HCT116 (cell line): ENCODE measurements at regions not wholly inside any gene's neighbourhood (a gene's known extent, or its start where the extent isn't known, plus 50 kb on each side); places are given as distances from the start of the nearest gene placed in this dataset.

Experiments
- ATAC-seq: fragments of 200-7000 bp; cut with Tn5 transposase; 2 replicates; pipeline ENCODE4 v1.9.1; 2020; ENCODE audit warnings: mild to moderate bottlenecking, moderate library complexity
- BruUV-seq: library from RNA; stranded (reverse); fragments of 400-500 nt; replicated peaks from 2 replicates; lab custom pipeline; 2021; lab: Mats Ljungman, UMichigan
- CTCF ChIA-PET: fragments of 300-600 bp; sonication (Branson Sonifier 250); formaldehyde crosslinking; loops from one replicate; lab custom pipeline; 2021; ENCODE audit warnings: antibody characterized with exemption; lab: Charles Lee
- POLR2A ChIA-PET: fragments of 300-600, 350-600 bp; sonication (Branson Sonifier 250); formaldehyde crosslinking; loops from one replicate; lab custom pipeline; 2021; ENCODE audit warnings: antibody characterized with exemption; lab: Charles Lee
- RAD21 ChIA-PET, 2 experiments: fragments of 300-600 bp; sonication (Branson Sonifier 250); formaldehyde crosslinking; loops; one replicate each; lab custom pipeline; 2023; ENCODE audit warnings: low total read pairs in 2 of 2; ENCODE audit not compliant: uncharacterized antibody in 2 of 2, unreplicated experiment in 2 of 2, low non-redundant PET in 1 of 2; lab: Charles Lee
- DNase-seq: peaks from one replicate; pipeline ENCODE4 v3.0.0-alpha.2; 2010; ENCODE audit warnings: low read depth, low spot score
- H2AFZ ChIP-seq: fragments of 200-600 bp; shearing (Covaris generic), sonication (generic); 2 replicates; pipeline ENCODE4 v1.6.1; 2017; ENCODE audit warnings: low read depth, mixed run types, mixed read lengths, antibody characterized with exemption, low read length; ENCODE audit not compliant: poor library complexity, severe bottlenecking
- H3K27ac ChIP-seq: 2 replicates; pipeline ENCODE4 v1.5.1; 2012; ENCODE audit warnings: low read depth, low read length
- H3K27me3 ChIP-seq: fragments of 200-600 bp; sonication (generic); 2 replicates; pipeline ENCODE4 v1.6.1; 2016; ENCODE audit warnings: mixed run types, low read length, mixed read lengths; ENCODE audit not compliant: insufficient read depth
- H3K36me3 ChIP-seq, 2 experiments: fragments of 200-500 bp in 1 of 2; fragments of 200-600 bp in 1 of 2; sonication (Bioruptor generic) in 1 of 2; sonication (generic) in 1 of 2; 2 replicates each; pipeline versions ENCODE4 v1.5.1 to v1.6.1; 2014 to 2016; ENCODE audit warnings: low read length in 2 of 2, inconsistent platforms in 1 of 2, mixed read lengths in 1 of 2, mixed run types in 1 of 2; ENCODE audit not compliant: insufficient read depth in 2 of 2, control insufficient read depth in 1 of 2
- H3K4me1 ChIP-seq, 2 experiments: fragments of 200-600 bp in 1 of 2; sonication (generic) in 1 of 2; 2 replicates each; pipeline versions ENCODE4 v1.5.1 to v1.6.1; 2012 to 2017; ENCODE audit warnings: low read length in 2 of 2, inconsistent platforms in 1 of 2, mild to moderate bottlenecking in 1 of 2, mixed read lengths in 1 of 2, mixed run types in 1 of 2, moderate library complexity in 1 of 2; ENCODE audit not compliant: insufficient read depth in 2 of 2, control insufficient read depth in 1 of 2
- H3K4me2 ChIP-seq: fragments of 200-600 bp; sonication (generic); 2 replicates; pipeline ENCODE4 v1.6.1; 2017; ENCODE audit warnings: mixed run types, low read length, mixed read lengths
- H3K4me3 ChIP-seq, 2 experiments: fragments of 200-600 bp in 1 of 2; sonication (generic) in 1 of 2; replicated peaks in 1 of 2; 2 replicates each; pipeline ENCODE4 v1.5.1; 2011 to 2016; ENCODE audit warnings: low read length in 2 of 2, control low read depth in 1 of 2, low read depth in 1 of 2, mild to moderate bottlenecking in 1 of 2, mixed read lengths in 1 of 2, mixed run types in 1 of 2
- H3K79me2 ChIP-seq: fragments of 200-600 bp; sonication (generic); 2 replicates; pipeline ENCODE4 v1.6.1; 2017; ENCODE audit warnings: mild to moderate bottlenecking, mixed run types, low read length, moderate library complexity, mixed read lengths; ENCODE audit not compliant: insufficient read depth
- H3K9ac ChIP-seq: fragments of 200-600 bp; sonication (generic); 2 replicates; pipeline ENCODE4 v1.6.1; 2016; ENCODE audit warnings: low read length, mixed read lengths
- H3K9me2 ChIP-seq: fragments of 200-600 bp; sonication (generic), shearing (Covaris generic); 2 replicates; pipeline ENCODE4 v1.6.1; 2017; ENCODE audit warnings: mixed run types, mild to moderate bottlenecking, moderate library complexity; ENCODE audit not compliant: insufficient read depth
- H3K9me3 ChIP-seq, 2 experiments: fragments of 200-500 bp in 1 of 2; fragments of 200-600 bp in 1 of 2; sonication (Bioruptor generic) in 1 of 2; sonication (generic) in 1 of 2; 2 replicates each; pipeline ENCODE4 v1.6.1; 2014 to 2017; ENCODE audit warnings: low read length in 2 of 2, mixed read lengths in 2 of 2, inconsistent platforms in 1 of 2, low read depth in 1 of 2, mild to moderate bottlenecking in 1 of 2, mixed run types in 1 of 2, moderate library complexity in 1 of 2; ENCODE audit not compliant: control insufficient read depth in 1 of 2, insufficient read depth in 1 of 2
- H4K20me1 ChIP-seq: fragments of 200-600 bp; sonication (generic), shearing (Covaris generic); 2 replicates; pipeline ENCODE4 v1.6.1; 2017; ENCODE audit warnings: mixed run types, mild to moderate bottlenecking, moderate library complexity; ENCODE audit not compliant: insufficient read depth
- ATF3 ChIP-seq: IDR thresholded peaks from 2 replicates; pipeline ENCODE4 v1.6.1; 2012
- CBX3 ChIP-seq: IDR thresholded peaks from 2 replicates; pipeline ENCODE4 v1.6.1; 2012; ENCODE audit warnings: low read depth
- CEBPB ChIP-seq: IDR thresholded peaks from 2 replicates; pipeline ENCODE4 v1.6.1; 2012; ENCODE audit warnings: low read depth
- CTCF ChIP-seq, 3 experiments: fragments of 200-600 bp in 1 of 3; sonication (generic) in 1 of 3; IDR thresholded peaks in 2 of 3; conservative IDR thresholded peaks in 1 of 3; 2 replicates each; pipeline ENCODE4 v1.5.1; 2012 to 2017; ENCODE audit warnings: low read depth in 2 of 3, low read length in 2 of 3, antibody characterized with exemption in 1 of 3, borderline replicate concordance in 1 of 3, control low read depth in 1 of 3, mild to moderate bottlenecking in 1 of 3, mixed read lengths in 1 of 3, mixed run types in 1 of 3, moderate library complexity in 1 of 3; ENCODE audit not compliant: insufficient read depth in 1 of 3
- EGR1 ChIP-seq: IDR thresholded peaks from 2 replicates; pipeline ENCODE4 v1.6.1; 2012; ENCODE audit warnings: low read depth
- ELF1 ChIP-seq: IDR thresholded peaks from 2 replicates; pipeline ENCODE4 v1.6.1; 2012; ENCODE audit warnings: low read depth, borderline replicate concordance
- EZH2 ChIP-seq: fragments of 200-600 bp; sonication (generic); IDR thresholded peaks from 2 replicates; pipeline ENCODE4 v1.6.1; 2017; ENCODE audit warnings: antibody characterized with exemption, mixed run types
- EZH2phosphoT487 ChIP-seq: fragments of 200-600 bp; IDR thresholded peaks from 2 replicates; pipeline ENCODE4 v1.6.1; 2018; ENCODE audit warnings: antibody characterized with exemption, borderline replicate concordance
- FOSL1 ChIP-seq: IDR thresholded peaks from 2 replicates; pipeline ENCODE4 v1.6.1; 2012; ENCODE audit warnings: low read depth
- MAX ChIP-seq: IDR thresholded peaks from 2 replicates; pipeline ENCODE4 v1.6.1; 2012
- POLR2A ChIP-seq: IDR thresholded peaks from 2 replicates; pipeline ENCODE4 v1.7.0; 2011; ENCODE audit warnings: borderline replicate concordance; ENCODE audit not compliant: insufficient read depth, insufficient read length; ENCODE audit errors: extremely low read depth
- RAD21 ChIP-seq: IDR thresholded peaks from 2 replicates; pipeline ENCODE4 v1.6.1; 2012; ENCODE audit warnings: low read depth, mild to moderate bottlenecking
- SIN3A ChIP-seq: IDR thresholded peaks from 2 replicates; pipeline ENCODE4 v1.6.1; 2012; ENCODE audit warnings: low read depth
- SP1 ChIP-seq: IDR thresholded peaks from 2 replicates; pipeline ENCODE4 v1.6.1; 2012; ENCODE audit warnings: low read depth
- ZBTB33 ChIP-seq: IDR thresholded peaks from 2 replicates; pipeline ENCODE4 v1.6.1; 2011; ENCODE audit warnings: mild to moderate bottlenecking, low read length, moderate library complexity; ENCODE audit not compliant: insufficient replicate concordance; ENCODE audit errors: extremely low read depth
- ZFX ChIP-seq: fragments of 450-650 bp; IDR thresholded peaks from 2 replicates; pipeline ENCODE4 v1.6.1; 2017
- ZNF274 ChIP-seq: fragments of 200-500 bp; sonication (Bioruptor generic); IDR thresholded peaks from 2 replicates; pipeline ENCODE4 v1.6.1; 2014; ENCODE audit warnings: mild to moderate bottlenecking, low read depth, low read length, inconsistent platforms
- intact Hi-C: fragments of 100-400 bp; cut with micrococcal nuclease; formaldehyde crosslinking; loops from 2 replicates; pipeline ENCODE4 v1.10.0; 2022

GRCh38 chr11:91819777-91820176 lies 404.8 kb upstream of the FAT3 start (continued):
- no peak for TF ChIP-seq CBX3

GRCh38 chr11:91819195-91819594 lies 405.4 kb upstream of the FAT3 start:
- Histone ChIP-seq H3K4me1 (no peaks in the 10 kb centered on the region), H3K79me2 (no peaks in the 10 kb centered on the region), H3K27ac (no peak overlapping the region), H3K9ac (no peak overlapping the region), H4K20me1 (no peaks in the 10 kb centered on the region), H3K36me3 (no peaks in the 10 kb centered on the region), H3K9me3 (peaks cover 4 to 13% of the 10 kb centered on the region in 2 experiments; a peak in 2 of 4 replicates), H3K9me2 (no peaks in the 10 kb centered on the region)
- BruUV-seq = no TSS peak
- ChIA-PET RAD21 (no interaction called here), POLR2A (no interaction called here)
- no peak for ATAC-seq
- intact Hi-C loops = no loop called here
- no peak for TF ChIP-seq RAD21
- no peak for TF ChIP-seq EZH2phosphoT487
- no peak for TF ChIP-seq EZH2
- no peak for TF ChIP-seq ZFX
- TF ChIP-seq ELF1 = no peak
- no peak for TF ChIP-seq MAX
- TF ChIP-seq CTCF (IDR thresholded peaks at IDR 0.05 in 2 of 3, conservative IDR thresholded peaks at IDR 0.05 in 1 of 3; ENCODE audit: borderline replicate concordance in 1 of 3, insufficient read depth in 1 of 3, low read depth in 2 of 3, low read length in 2 of 3) = no peak
- no peak for TF ChIP-seq EGR1
- no peak for TF ChIP-seq SP1
- TF ChIP-seq CEBPB = no peak
- TF ChIP-seq SIN3A = no peak
- no peak for TF ChIP-seq ATF3
- TF ChIP-seq FOSL1 = no peak
- no peak for TF ChIP-seq POLR2A
- no peak for TF ChIP-seq ZBTB33
- TF ChIP-seq ZNF274 = no peak
- TF ChIP-seq, all 23 proteins: peak for 0
- Histone ChIP-seq H3K4me3 (no peak overlapping the region), H3K27me3 (no peaks in the 10 kb centered on the region), H2AFZ (no peak overlapping the region), H3K4me2 (no peak overlapping the region)
- CTCF ChIA-PET = no interaction called here
- DNase-seq = no peak
